ENCODE measurements at regions not wholly inside any gene's neighbourhood (a gene's known extent, or its start where the extent isn't known, plus 50 kb on each side); places are given as distances from the start of the nearest gene placed in this dataset.

DNA sequence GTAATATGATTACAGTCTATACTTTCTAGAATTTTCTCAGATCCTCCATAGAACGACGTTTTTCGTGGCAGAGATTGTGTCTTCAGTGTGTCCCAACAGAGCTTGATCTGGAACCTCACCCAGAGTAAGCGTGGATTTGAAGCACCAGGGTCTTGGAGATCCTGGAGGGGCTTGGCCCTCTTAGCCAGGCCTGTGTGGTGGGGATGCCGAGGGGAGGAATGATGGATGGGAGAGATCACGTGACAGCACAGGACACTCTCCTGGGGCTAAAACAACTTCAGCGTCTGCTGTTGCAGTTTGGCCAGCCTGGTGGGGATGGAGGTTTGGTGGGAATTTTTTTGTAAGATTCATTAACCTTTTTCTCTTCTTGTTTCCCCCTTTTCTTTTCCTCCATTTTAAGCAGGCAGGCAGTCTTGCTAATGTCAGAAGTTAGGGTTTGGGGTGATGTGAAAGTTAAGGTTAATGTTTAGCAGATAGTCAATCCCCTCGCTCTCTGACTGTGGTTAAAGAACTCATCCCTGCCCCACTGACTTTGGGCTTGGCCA is 100.7 kb upstream of the SULF2 start:
- TF ChIP-seq, protein P1, sequence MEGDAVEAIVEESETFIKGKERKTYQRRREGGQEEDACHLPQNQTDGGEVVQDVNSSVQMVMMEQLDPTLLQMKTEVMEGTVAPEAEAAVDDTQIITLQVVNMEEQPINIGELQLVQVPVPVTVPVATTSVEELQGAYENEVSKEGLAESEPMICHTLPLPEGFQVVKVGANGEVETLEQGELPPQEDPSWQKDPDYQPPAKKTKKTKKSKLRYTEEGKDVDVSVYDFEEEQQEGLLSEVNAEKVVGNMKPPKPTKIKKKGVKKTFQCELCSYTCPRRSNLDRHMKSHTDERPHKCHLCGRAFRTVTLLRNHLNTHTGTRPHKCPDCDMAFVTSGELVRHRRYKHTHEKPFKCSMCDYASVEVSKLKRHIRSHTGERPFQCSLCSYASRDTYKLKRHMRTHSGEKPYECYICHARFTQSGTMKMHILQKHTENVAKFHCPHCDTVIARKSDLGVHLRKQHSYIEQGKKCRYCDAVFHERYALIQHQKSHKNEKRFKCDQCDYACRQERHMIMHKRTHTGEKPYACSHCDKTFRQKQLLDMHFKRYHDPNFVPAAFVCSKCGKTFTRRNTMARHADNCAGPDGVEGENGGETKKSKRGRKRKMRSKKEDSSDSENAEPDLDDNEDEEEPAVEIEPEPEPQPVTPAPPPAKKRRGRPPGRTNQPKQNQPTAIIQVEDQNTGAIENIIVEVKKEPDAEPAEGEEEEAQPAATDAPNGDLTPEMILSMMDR (IDR thresholded peaks at IDR 0.05; ENCODE audit: low read depth, low read length, poor library complexity, severe bottlenecking) = no peak
- no peak for TF ChIP-seq EZH2phosphoT487 (IDR thresholded peaks at IDR 0.05; ENCODE audit: borderline replicate concordance, low read length)
